ENCODE measurements at regions not wholly inside any gene's neighbourhood (a gene's known extent, or its start where the extent isn't known, plus 50 kb on each side); places are given as distances from the start of the nearest gene placed in this dataset.

DNA sequence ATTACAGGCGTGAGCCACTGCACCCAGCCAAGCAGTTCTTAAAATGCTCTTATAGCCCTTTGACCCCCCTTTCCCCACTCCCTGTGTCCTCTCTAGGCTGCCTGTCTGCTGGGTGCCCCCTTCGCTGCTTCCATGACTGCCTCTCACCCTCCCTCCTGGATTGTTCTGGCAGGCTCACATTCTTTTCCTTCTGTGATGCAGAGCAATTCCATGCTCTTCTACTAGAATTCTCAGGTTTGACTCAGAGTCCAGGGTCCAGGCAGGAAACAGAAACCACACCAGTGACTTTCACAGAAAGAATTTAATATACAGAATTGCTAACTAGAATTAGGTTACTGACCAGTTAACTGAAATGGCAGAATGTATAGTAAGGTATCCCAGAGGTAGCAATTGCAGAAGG, 244.8 kb downstream of the BAMBI start:
- intact Hi-C loops (cut with micrococcal nuclease) (no loop called here), in situ Hi-C loops (cut with MboI) (no loop called here)
- H3K9me1 ChIP-seq (ENCODE audit: control insufficient read depth, insufficient read depth, low read length) = no peaks in the 10 kb centered on the region
- no peak overlapping the region for H3K9ac ChIP-seq (ENCODE audit: insufficient read depth in 1 of 2, low read depth in 2 of 2, low read length in 2 of 2)
- H3K27ac ChIP-seq (ENCODE audit: extremely low read depth, low read depth, low read length) = no peak overlapping the region
- ATAC-seq (no peak), DNase-seq (ENCODE audit: extremely low read depth in 1 of 4, low spot score in 3 of 4) (no peak), FAIRE-seq (no peak)
- H2AFZ ChIP-seq (ENCODE audit: low read depth, low read length) = no peak overlapping the region
- H3K36me3 ChIP-seq (ENCODE audit: control insufficient read depth, insufficient read depth, low read length) = no peaks in the 10 kb centered on the region
- H3K4me2 ChIP-seq (ENCODE audit: insufficient read depth, low read length) = no peak overlapping the region
- peaks cover 0 to 5% of the 10 kb centered on the region in 2 experiments; a peak in 1 of 5 replicates for H3K4me1 ChIP-seq (replicated peaks in 1 of 2; ENCODE audit: control insufficient read depth in 2 of 2, insufficient read depth in 2 of 2, low read length in 2 of 2)
- POLR2A ChIA-PET = interaction anchor here (0.9 kb wide), 1 partner anchor 60 kb away, joined by 3 read pairs; no protein-coding TSS in a partner anchor
- H3K9me3 ChIP-seq (replicated peaks; ENCODE audit: control insufficient read depth, insufficient read depth, low read depth, low read length) = no peaks in the 10 kb centered on the region
- no peak overlapping the region for H3K4me3 ChIP-seq
- H3K27me3 ChIP-seq (ENCODE audit: control insufficient read depth in 2 of 2, insufficient read depth in 2 of 2, low read length in 2 of 2) = no peaks in the 10 kb centered on the region
- H3K79me2 ChIP-seq (ENCODE audit: control insufficient read depth, insufficient read depth, low read length) = no peaks in the 10 kb centered on the region
- CTCF ChIA-PET (ENCODE audit: low intra/inter-chr PET ratio) = no interaction called here
- no TSS peak for BruUV-seq (replicated peaks)
- H4K20me1 ChIP-seq (replicated peaks; ENCODE audit: control insufficient read depth, insufficient read depth, low read length) = no peaks in the 10 kb centered on the region
- 73% methylated on average over 2 of the region's 2 CpGs for WGBS (ENCODE audit: insufficient coverage, low coverage, missing lambda C conversion rate)
- TF ChIP-seq NFIC (IDR thresholded peaks at IDR 0.05) = no peak
- TF ChIP-seq THRAP3 (IDR thresholded peaks at IDR 0.05; ENCODE audit: borderline replicate concordance) = no peak
- TF ChIP-seq, protein P1, sequence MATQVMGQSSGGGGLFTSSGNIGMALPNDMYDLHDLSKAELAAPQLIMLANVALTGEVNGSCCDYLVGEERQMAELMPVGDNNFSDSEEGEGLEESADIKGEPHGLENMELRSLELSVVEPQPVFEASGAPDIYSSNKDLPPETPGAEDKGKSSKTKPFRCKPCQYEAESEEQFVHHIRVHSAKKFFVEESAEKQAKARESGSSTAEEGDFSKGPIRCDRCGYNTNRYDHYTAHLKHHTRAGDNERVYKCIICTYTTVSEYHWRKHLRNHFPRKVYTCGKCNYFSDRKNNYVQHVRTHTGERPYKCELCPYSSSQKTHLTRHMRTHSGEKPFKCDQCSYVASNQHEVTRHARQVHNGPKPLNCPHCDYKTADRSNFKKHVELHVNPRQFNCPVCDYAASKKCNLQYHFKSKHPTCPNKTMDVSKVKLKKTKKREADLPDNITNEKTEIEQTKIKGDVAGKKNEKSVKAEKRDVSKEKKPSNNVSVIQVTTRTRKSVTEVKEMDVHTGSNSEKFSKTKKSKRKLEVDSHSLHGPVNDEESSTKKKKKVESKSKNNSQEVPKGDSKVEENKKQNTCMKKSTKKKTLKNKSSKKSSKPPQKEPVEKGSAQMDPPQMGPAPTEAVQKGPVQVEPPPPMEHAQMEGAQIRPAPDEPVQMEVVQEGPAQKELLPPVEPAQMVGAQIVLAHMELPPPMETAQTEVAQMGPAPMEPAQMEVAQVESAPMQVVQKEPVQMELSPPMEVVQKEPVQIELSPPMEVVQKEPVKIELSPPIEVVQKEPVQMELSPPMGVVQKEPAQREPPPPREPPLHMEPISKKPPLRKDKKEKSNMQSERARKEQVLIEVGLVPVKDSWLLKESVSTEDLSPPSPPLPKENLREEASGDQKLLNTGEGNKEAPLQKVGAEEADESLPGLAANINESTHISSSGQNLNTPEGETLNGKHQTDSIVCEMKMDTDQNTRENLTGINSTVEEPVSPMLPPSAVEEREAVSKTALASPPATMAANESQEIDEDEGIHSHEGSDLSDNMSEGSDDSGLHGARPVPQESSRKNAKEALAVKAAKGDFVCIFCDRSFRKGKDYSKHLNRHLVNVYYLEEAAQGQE (IDR thresholded peaks at IDR 0.05; ENCODE audit: borderline replicate concordance) = no peak
- TF ChIP-seq, protein P1 (CRISPR knock-in tag; IDR thresholded peaks at IDR 0.05; ENCODE audit: low read depth) = no peak
- TF ChIP-seq, protein P2, sequence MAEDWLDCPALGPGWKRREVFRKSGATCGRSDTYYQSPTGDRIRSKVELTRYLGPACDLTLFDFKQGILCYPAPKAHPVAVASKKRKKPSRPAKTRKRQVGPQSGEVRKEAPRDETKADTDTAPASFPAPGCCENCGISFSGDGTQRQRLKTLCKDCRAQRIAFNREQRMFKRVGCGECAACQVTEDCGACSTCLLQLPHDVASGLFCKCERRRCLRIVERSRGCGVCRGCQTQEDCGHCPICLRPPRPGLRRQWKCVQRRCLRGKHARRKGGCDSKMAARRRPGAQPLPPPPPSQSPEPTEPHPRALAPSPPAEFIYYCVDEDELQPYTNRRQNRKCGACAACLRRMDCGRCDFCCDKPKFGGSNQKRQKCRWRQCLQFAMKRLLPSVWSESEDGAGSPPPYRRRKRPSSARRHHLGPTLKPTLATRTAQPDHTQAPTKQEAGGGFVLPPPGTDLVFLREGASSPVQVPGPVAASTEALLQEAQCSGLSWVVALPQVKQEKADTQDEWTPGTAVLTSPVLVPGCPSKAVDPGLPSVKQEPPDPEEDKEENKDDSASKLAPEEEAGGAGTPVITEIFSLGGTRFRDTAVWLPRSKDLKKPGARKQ (CRISPR knock-in tag; IDR thresholded peaks at IDR 0.05) = no peak
- TF ChIP-seq, protein P3, sequence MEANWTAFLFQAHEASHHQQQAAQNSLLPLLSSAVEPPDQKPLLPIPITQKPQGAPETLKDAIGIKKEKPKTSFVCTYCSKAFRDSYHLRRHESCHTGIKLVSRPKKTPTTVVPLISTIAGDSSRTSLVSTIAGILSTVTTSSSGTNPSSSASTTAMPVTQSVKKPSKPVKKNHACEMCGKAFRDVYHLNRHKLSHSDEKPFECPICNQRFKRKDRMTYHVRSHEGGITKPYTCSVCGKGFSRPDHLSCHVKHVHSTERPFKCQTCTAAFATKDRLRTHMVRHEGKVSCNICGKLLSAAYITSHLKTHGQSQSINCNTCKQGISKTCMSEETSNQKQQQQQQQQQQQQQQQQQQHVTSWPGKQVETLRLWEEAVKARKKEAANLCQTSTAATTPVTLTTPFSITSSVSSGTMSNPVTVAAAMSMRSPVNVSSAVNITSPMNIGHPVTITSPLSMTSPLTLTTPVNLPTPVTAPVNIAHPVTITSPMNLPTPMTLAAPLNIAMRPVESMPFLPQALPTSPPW (CRISPR knock-in tag; IDR thresholded peaks at IDR 0.05) = no peak
- TF ChIP-seq GABPA (tag; conservative IDR thresholded peaks at IDR 0.05; ENCODE audit: low read depth) = no peak
- no peak for TF ChIP-seq ZNF551 (CRISPR knock-in tag; IDR thresholded peaks at IDR 0.05)
- no peak for TF ChIP-seq PTBP1 (IDR thresholded peaks at IDR 0.05; ENCODE audit: low read depth, low read length)
- TF ChIP-seq SIN3B (IDR thresholded peaks at IDR 0.05; ENCODE audit: low read depth) = no peak
- TF ChIP-seq CHD1 (IDR thresholded peaks at IDR 0.05; ENCODE audit: low read length) = no peak
- no peak for TF ChIP-seq NEUROD1 (IDR thresholded peaks at IDR 0.05; ENCODE audit: borderline replicate concordance, low read depth, low read length, partially characterized antibody)
- no peak for TF ChIP-seq ZNF785 (CRISPR knock-in tag; IDR thresholded peaks at IDR 0.05)
